CD14-positive monocyte (primary cell): ENCODE measurements at regions not wholly inside any gene's neighbourhood (a gene's known extent, or its start where the extent isn't known, plus 50 kb on each side); places are given as distances from the start of the nearest gene placed in this dataset.
"Not testable (repeated sequence)": the region's sequence is repeated elsewhere in the genome, so short reads cannot be mapped to it uniquely, and the experiment has no call there.

Source experiments
- DNase-seq, 3 donors: peaks; one replicate each; pipeline ENCODE4 v3.0.0-alpha.2; 2011 to 2022
- H2AFZ ChIP-seq: 2 replicates; pipeline ENCODE4 v1.6.0; 2012; ENCODE audit warnings: mild to moderate bottlenecking, low read depth, low read length, inconsistent platforms; ENCODE audit not compliant: insufficient read depth, poor library complexity, severe bottlenecking
- H3K27ac ChIP-seq, 2 donors: 1 replicate in 1 of 2; 2 replicates in 1 of 2; pipeline ENCODE4 v1.5.1; 2012 to 2013; ENCODE audit warnings: low read length in 2 of 2, control low read depth in 1 of 2, inconsistent platforms in 1 of 2, low read depth in 1 of 2, mild to moderate bottlenecking in 1 of 2
- H3K27me3 ChIP-seq, 2 donors: one replicate each; pipeline versions ENCODE4 v1.6.0 to v1.6.1; 2011 to 2013; ENCODE audit warnings: low read length in 2 of 2; ENCODE audit not compliant: control insufficient read depth in 2 of 2, insufficient read depth in 2 of 2
- H3K36me3 ChIP-seq, 2 donors: replicated peaks in 1 of 2; 1 replicate in 1 of 2; 2 replicates in 1 of 2; pipeline versions ENCODE4 v1.5.1 to v1.6.1; 2012 to 2013; ENCODE audit warnings: low read length in 2 of 2, control low read depth in 1 of 2, inconsistent platforms in 1 of 2, mild to moderate bottlenecking in 1 of 2; ENCODE audit not compliant: insufficient read depth in 2 of 2, control insufficient read depth in 1 of 2
- H3K4me1 ChIP-seq, 2 donors: 1 replicate in 1 of 2; 2 replicates in 1 of 2; pipeline versions ENCODE4 v1.5.1 to v1.6.1; 2012 to 2013; ENCODE audit warnings: low read length in 2 of 2, control low read depth in 1 of 2, inconsistent platforms in 1 of 2, mild to moderate bottlenecking in 1 of 2, moderate library complexity in 1 of 2; ENCODE audit not compliant: insufficient read depth in 2 of 2, control insufficient read depth in 1 of 2
- H3K4me2 ChIP-seq: replicated peaks from 2 replicates; pipeline ENCODE3; 2012; ENCODE audit warnings: low read length, moderate library complexity, mild to moderate bottlenecking; ENCODE audit not compliant: poor library complexity, severe bottlenecking; ENCODE audit errors: extremely low read depth
- H3K4me3 ChIP-seq, 3 experiments: fragments of 200-600 bp in 1 of 3; sonication (generic) in 1 of 3; replicated peaks in 1 of 3; 1 replicate in 2 of 3; 2 replicates in 1 of 3; pipeline ENCODE4 v1.5.1; 2011 to 2013; ENCODE audit warnings: low read length in 3 of 3, mild to moderate bottlenecking in 3 of 3, control low read depth in 2 of 3, low read depth in 2 of 3, inconsistent platforms in 1 of 3, moderate library complexity in 1 of 3
- H3K79me2 ChIP-seq: 2 replicates; pipeline ENCODE4 v1.6.0; 2012; ENCODE audit warnings: mild to moderate bottlenecking, control low read depth, inconsistent platforms, low read length, moderate library complexity; ENCODE audit not compliant: insufficient read depth
- H3K9ac ChIP-seq: 2 replicates; pipeline ENCODE4 v1.6.0; 2017; ENCODE audit warnings: low read length, mild to moderate bottlenecking; ENCODE audit not compliant: insufficient read depth, poor library complexity, severe bottlenecking
- H3K9me3 ChIP-seq, 2 donors: replicated peaks in 1 of 2; 1 replicate in 1 of 2; 2 replicates in 1 of 2; pipeline versions ENCODE4 v1.5.1 to v1.6.1; 2012 to 2013; ENCODE audit warnings: low read length in 2 of 2, control low read depth in 1 of 2; ENCODE audit not compliant: control insufficient read depth in 1 of 2, insufficient read depth in 1 of 2
- H4K20me1 ChIP-seq: 2 replicates; pipeline ENCODE4 v1.6.0; 2012; ENCODE audit warnings: mild to moderate bottlenecking, low read length, control low read depth, moderate library complexity; ENCODE audit not compliant: insufficient read depth
- H3K27ac Mint-ChIP-seq, 7 donors: one replicate each; pipeline ENCODE4 v1.8.0; 2020; ENCODE audit warnings: mild to moderate bottlenecking in 7 of 7, mixed read lengths in 7 of 7, moderate library complexity in 6 of 7, inconsistent platforms in 2 of 7
- H3K27me3 Mint-ChIP-seq, 3 donors: one replicate each; pipeline ENCODE4 v1.8.0; 2021 to 2022; ENCODE audit warnings: low read depth in 3 of 3, mild to moderate bottlenecking in 3 of 3, mixed read lengths in 3 of 3, moderate library complexity in 3 of 3, inconsistent platforms in 1 of 3
- H3K36me3 Mint-ChIP-seq, 2 donors: one replicate each; pipeline ENCODE4 v1.8.0; 2020; ENCODE audit warnings: mixed read lengths in 2 of 2, inconsistent platforms in 1 of 2, mild to moderate bottlenecking in 1 of 2
- H3K4me1 Mint-ChIP-seq: one replicate; pipeline ENCODE4 v1.8.0; 2020; ENCODE audit warnings: mild to moderate bottlenecking, mixed read lengths
- H3K4me3 Mint-ChIP-seq, 2 donors: one replicate each; pipeline ENCODE4 v1.8.0; 2020; ENCODE audit warnings: mild to moderate bottlenecking in 2 of 2, mixed read lengths in 2 of 2, moderate library complexity in 1 of 2
- H3K9me3 Mint-ChIP-seq, 7 donors: one replicate each; pipeline ENCODE4 v1.8.0; 2020 to 2022; ENCODE audit warnings: mixed read lengths in 7 of 7, mild to moderate bottlenecking in 6 of 7, moderate library complexity in 6 of 7, inconsistent platforms in 2 of 7
- WGBS: methylation state at CpG from one replicate; pipeline ENCODE4 v1.1.5; 2013; ENCODE audit warnings: missing lambda C conversion rate; ENCODE audit not compliant: insufficient coverage; 5-methylcytosine and 5-hydroxymethylcytosine counted together
- intact Hi-C, 2 donors: fragments of 100-400 bp; cut with micrococcal nuclease; formaldehyde crosslinking; loops; one replicate each; pipeline versions ENCODE4 v1.15.0 to v1.15.1; 2023
- TF ChIP-seq, protein P1 (sequence below): fragments of 200-600 bp; IDR thresholded peaks from one replicate; pipeline ENCODE4 v1.8.0; 2022; ENCODE audit warnings: antibody characterized with exemption, mild to moderate bottlenecking

DNA sequence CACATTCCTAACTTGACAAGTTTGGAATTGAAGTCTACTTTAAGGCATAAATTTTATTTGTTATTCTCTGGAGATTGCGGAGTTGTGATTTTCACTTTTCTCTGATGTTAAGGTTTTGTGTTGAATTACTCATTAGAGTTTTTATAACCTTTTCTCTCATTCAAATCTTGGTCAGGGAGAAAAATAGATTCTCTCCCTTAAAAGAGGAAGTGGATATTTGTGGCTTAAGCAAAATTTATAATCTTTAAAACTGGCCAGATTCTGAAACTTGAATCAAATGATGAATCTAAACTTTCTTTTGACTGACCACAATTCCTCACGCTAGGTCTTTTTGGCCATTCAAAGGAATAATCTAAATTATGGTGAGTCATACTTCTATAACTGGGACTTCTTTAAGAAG lies 361.4 kb downstream of the TEX13C start:
- WGBS: no CpG with 5 or more reads among the region's 2 CpGs
- H3K27ac Mint-ChIP-seq: no peak overlapping the region

DNA sequence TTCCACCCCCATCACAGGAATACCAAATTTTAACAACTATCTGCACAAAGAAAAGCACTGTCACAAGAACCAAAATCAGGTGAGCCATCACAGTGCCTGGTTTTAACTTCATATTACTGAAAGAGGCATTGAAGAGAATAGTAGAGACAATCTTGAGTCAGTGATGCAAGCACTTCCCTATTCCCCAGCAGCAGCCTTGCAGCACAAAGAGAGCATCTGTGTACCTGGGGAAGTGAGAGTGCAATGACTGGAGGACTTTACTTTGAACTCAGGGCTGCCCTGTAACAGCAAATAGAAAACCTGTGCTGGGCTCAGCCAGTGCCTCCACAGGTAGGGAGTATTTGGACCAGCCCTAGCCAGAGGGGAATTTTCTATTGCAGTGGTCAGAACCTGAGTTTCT lies 361.8 kb downstream of the TEX13C start:
- TF ChIP-seq, protein P1, sequence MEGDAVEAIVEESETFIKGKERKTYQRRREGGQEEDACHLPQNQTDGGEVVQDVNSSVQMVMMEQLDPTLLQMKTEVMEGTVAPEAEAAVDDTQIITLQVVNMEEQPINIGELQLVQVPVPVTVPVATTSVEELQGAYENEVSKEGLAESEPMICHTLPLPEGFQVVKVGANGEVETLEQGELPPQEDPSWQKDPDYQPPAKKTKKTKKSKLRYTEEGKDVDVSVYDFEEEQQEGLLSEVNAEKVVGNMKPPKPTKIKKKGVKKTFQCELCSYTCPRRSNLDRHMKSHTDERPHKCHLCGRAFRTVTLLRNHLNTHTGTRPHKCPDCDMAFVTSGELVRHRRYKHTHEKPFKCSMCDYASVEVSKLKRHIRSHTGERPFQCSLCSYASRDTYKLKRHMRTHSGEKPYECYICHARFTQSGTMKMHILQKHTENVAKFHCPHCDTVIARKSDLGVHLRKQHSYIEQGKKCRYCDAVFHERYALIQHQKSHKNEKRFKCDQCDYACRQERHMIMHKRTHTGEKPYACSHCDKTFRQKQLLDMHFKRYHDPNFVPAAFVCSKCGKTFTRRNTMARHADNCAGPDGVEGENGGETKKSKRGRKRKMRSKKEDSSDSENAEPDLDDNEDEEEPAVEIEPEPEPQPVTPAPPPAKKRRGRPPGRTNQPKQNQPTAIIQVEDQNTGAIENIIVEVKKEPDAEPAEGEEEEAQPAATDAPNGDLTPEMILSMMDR: no peak
- H3K79me2 ChIP-seq: no peaks in the 10 kb centered on the region
- H3K4me1 ChIP-seq: no peaks in the 10 kb centered on the region
- no peaks in the 10 kb centered on the region for H4K20me1 ChIP-seq
- Mint-ChIP-seq H3K9me3 (peaks cover 0 to 7% (median 2%) of the 10 kb centered on the region in 7 donors), H3K4me1 (no peaks in the 10 kb centered on the region), H3K27me3 (no peaks in the 10 kb centered on the region), H3K36me3 (no peaks in the 10 kb centered on the region), H3K4me3 (no peak overlapping the region), H3K27ac (no peak overlapping the region)
- H2AFZ ChIP-seq: no peak overlapping the region
- H3K36me3 ChIP-seq: no peaks in the 10 kb centered on the region
- H3K4me2 ChIP-seq: no peak overlapping the region
- no peak for DNase-seq
- no peaks in the 10 kb centered on the region for H3K27me3 ChIP-seq
- H3K27ac ChIP-seq: no peak overlapping the region
- no peak overlapping the region for H3K4me3 ChIP-seq
- intact Hi-C loops: no loop called here
- peaks cover 0 to 4% of the 10 kb centered on the region in 2 donors for H3K9me3 ChIP-seq
- no peak overlapping the region for H3K9ac ChIP-seq

More for the DNA sequence above, 361.4 kb downstream of the TEX13C start:
- H3K36me3 Mint-ChIP-seq: no peaks in the 10 kb centered on the region
- Histone ChIP-seq H3K4me3 (no peak overlapping the region), H3K4me1 (no peaks in the 10 kb centered on the region), H3K36me3 (no peaks in the 10 kb centered on the region), H3K9me3 (peaks cover 0 to 4% of the 10 kb centered on the region in 2 donors), H3K9ac (no peak overlapping the region), H4K20me1 (no peaks in the 10 kb centered on the region), H3K79me2 (no peaks in the 10 kb centered on the region), H2AFZ (no peak overlapping the region), H3K27ac (no peak overlapping the region), H3K27me3 (no peaks in the 10 kb centered on the region), H3K4me2 (no peak overlapping the region)
- peaks cover 0 to 7% (median 2%) of the 10 kb centered on the region in 7 donors for H3K9me3 Mint-ChIP-seq
- H3K27me3 Mint-ChIP-seq: no peaks in the 10 kb centered on the region
- no peaks in the 10 kb centered on the region for H3K4me1 Mint-ChIP-seq
- intact Hi-C loops: no loop called here
- no peak for DNase-seq
- H3K4me3 Mint-ChIP-seq: no peak overlapping the region
- TF ChIP-seq, protein P1: no peak

DNA sequence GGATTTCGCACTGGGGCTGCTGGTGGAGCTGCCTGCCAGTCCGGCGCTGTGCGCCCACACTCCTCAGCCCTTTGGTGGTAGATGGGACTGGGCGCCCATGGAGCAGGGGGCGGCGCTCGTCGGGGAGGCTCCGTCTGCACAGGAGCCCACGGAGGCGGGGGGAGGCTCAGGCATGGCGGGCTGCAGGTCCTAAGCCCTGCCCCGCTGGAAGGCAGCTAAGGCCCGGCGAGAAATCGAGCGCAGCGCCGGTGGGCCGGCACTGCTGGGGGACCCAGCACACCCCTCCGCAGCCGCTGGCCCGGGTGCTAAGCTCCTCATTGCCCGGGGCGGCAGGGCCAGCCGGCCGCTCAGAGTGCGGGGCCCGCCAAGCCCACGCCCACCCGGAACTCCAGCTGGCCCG lies 370.9 kb downstream of the TEX13C start:
- H3K4me3 Mint-ChIP-seq, DNase-seq, H3K9ac ChIP-seq, H3K36me3 Mint-ChIP-seq, H3K27me3 ChIP-seq, H3K4me3 ChIP-seq, H3K79me2 ChIP-seq, H3K9me3 ChIP-seq, H3K36me3 ChIP-seq, H3K27ac Mint-ChIP-seq, H4K20me1 ChIP-seq, H3K27me3 Mint-ChIP-seq, H3K4me1 ChIP-seq, intact Hi-C loops, H3K4me1 Mint-ChIP-seq, H3K4me2 ChIP-seq, H2AFZ ChIP-seq, H3K27ac ChIP-seq: not testable (repeated sequence)
- peaks cover 0 to 11% (median 3%) of the 10 kb centered on the region in 7 donors for H3K9me3 Mint-ChIP-seq
- 93% methylated on average over 8 of the region's 33 CpGs for WGBS
